Activated CD4-positive, alpha-beta T cell treated with anti-CD3 and anti-CD28 coated beads, Interleukin-2, amount 10 ng/mL, durations not matched to agents 7 days and 5 days (primary cell): ENCODE measurements at regions not wholly inside any gene's neighbourhood (a gene's known extent, or its start where the extent isn't known, plus 50 kb on each side); places are given as distances from the start of the nearest gene placed in this dataset.

Experiments
- CTCF ChIA-PET: fragments of 350-600 bp; sonication (Branson Sonifier 250); formaldehyde crosslinking; loops from one replicate; lab custom pipeline; 2021; ENCODE audit warnings: antibody characterized with exemption; lab: Charles Lee
- POLR2A ChIA-PET: fragments of 350-600 bp; sonication (Branson Sonifier 250); formaldehyde crosslinking; loops from one replicate; lab custom pipeline; 2021; ENCODE audit warnings: antibody characterized with exemption; lab: Charles Lee
- DNase-seq: peaks from one replicate; pipeline ENCODE4 v3.0.0-alpha.2; 2020
- H3K27ac Mint-ChIP-seq: one replicate; pipeline ENCODE4 v1.8.0; 2021; ENCODE audit warnings: mild to moderate bottlenecking, moderate library complexity, mixed read lengths
- H3K27me3 Mint-ChIP-seq: one replicate; pipeline ENCODE4 v1.8.0; 2021; ENCODE audit warnings: mixed read lengths
- H3K36me3 Mint-ChIP-seq: one replicate; pipeline ENCODE4 v1.8.0; 2021; ENCODE audit warnings: low read depth, mixed read lengths
- H3K4me1 Mint-ChIP-seq: one replicate; pipeline ENCODE4 v1.8.0; 2021; ENCODE audit warnings: mixed read lengths
- H3K4me3 Mint-ChIP-seq: one replicate; pipeline ENCODE4 v1.8.0; 2021; ENCODE audit warnings: mild to moderate bottlenecking, moderate library complexity, mixed read lengths
- H3K9me3 Mint-ChIP-seq: one replicate; pipeline ENCODE4 v1.8.0; 2021; ENCODE audit warnings: mixed read lengths

GRCh38 chr20:10133532-10133931 lies 85.1 kb upstream of the SNAP25 start:
- Mint-ChIP-seq H3K27ac (no peak overlapping the region), H3K4me3 (no peak overlapping the region), H3K36me3 (no peaks in the 10 kb centered on the region), H3K9me3 (no peaks in the 10 kb centered on the region), H3K4me1 (no peaks in the 10 kb centered on the region), H3K27me3 (no peaks in the 10 kb centered on the region)
- DNase-seq, result no peak
- ChIA-PET CTCF (no interaction called here), POLR2A (no interaction called here)

- ChIA-PET CTCF (interaction anchor here (0.6 kb wide), 1 partner anchor 86 kb away, joined by 3 read pairs; no protein-coding TSS in a partner anchor), POLR2A (no interaction called here)
- DNase-seq, result no peak
- H3K4me3 Mint-ChIP-seq, result no peak overlapping the region
- no peaks in the 10 kb centered on the region for H3K36me3 Mint-ChIP-seq
- no peak overlapping the region for H3K27ac Mint-ChIP-seq
- H3K4me1 Mint-ChIP-seq, result no peaks in the 10 kb centered on the region
- no peaks in the 10 kb centered on the region for H3K27me3 Mint-ChIP-seq
- H3K9me3 Mint-ChIP-seq, result no peaks in the 10 kb centered on the region
These were observed 84.5 kb upstream of the SNAP25 start for GRCh38 chr20:10134176-10134575.

GRCh38 chr20:10135438-10135837 lies 83.2 kb upstream of the SNAP25 start:
- no peaks in the 10 kb centered on the region for H3K27me3 Mint-ChIP-seq
- ChIA-PET POLR2A (no interaction called here), CTCF (no interaction called here)
- H3K9me3 Mint-ChIP-seq, result no peaks in the 10 kb centered on the region
- no peak overlapping the region for H3K4me3 Mint-ChIP-seq
- no peak overlapping the region for H3K27ac Mint-ChIP-seq
- H3K4me1 Mint-ChIP-seq, result no peaks in the 10 kb centered on the region
- DNase-seq, result no peak
- no peaks in the 10 kb centered on the region for H3K36me3 Mint-ChIP-seq

- H3K9me3 Mint-ChIP-seq, result no peaks in the 10 kb centered on the region
- no peaks in the 10 kb centered on the region for H3K4me1 Mint-ChIP-seq
- ChIA-PET CTCF (no interaction called here), POLR2A (no interaction called here)
- H3K4me3 Mint-ChIP-seq, result no peak overlapping the region
- H3K27me3 Mint-ChIP-seq, result no peaks in the 10 kb centered on the region
- DNase-seq, result no peak
- H3K36me3 Mint-ChIP-seq, result no peaks in the 10 kb centered on the region
- H3K27ac Mint-ChIP-seq, result no peak overlapping the region
These were observed 81.6 kb upstream of the SNAP25 start for GRCh38 chr20:10137032-10137431.

- DNase-seq, result no peak
- CTCF ChIA-PET, result no interaction called here
- Mint-ChIP-seq H3K4me1 (no peaks in the 10 kb centered on the region), H3K27me3 (no peaks in the 10 kb centered on the region), H3K4me3 (no peak overlapping the region), H3K27ac (no peak overlapping the region), H3K36me3 (no peaks in the 10 kb centered on the region), H3K9me3 (no peaks in the 10 kb centered on the region)
- POLR2A ChIA-PET, result no interaction called here
These were observed 81.1 kb upstream of the SNAP25 start for GRCh38 chr20:10137533-10137932.

- POLR2A ChIA-PET, result no interaction called here
These were observed 61.1 kb upstream of the SNAP25 start for GRCh38 chr20:10157549-10157948.

GRCh38 chr20:10167040-10167439 lies 51.6 kb upstream of the SNAP25 start:
- H3K36me3 Mint-ChIP-seq, result no peaks in the 10 kb centered on the region
- no peak overlapping the region for H3K4me3 Mint-ChIP-seq
- no peak for DNase-seq
- POLR2A ChIA-PET, result no interaction called here
- no peaks in the 10 kb centered on the region for H3K4me1 Mint-ChIP-seq
- H3K27ac Mint-ChIP-seq, result no peak overlapping the region
- CTCF ChIA-PET, result interaction anchor here (1.3 kb wide), 1 partner anchor 11 kb away, joined by 4 read pairs; no protein-coding TSS in a partner anchor
- H3K27me3 Mint-ChIP-seq, result peaks cover 10% of the 10 kb centered on the region
- peaks cover 5% of the 10 kb centered on the region for H3K9me3 Mint-ChIP-seq

More at GRCh38 chr20:10157549-10157948, 61.1 kb upstream of the SNAP25 start:
- Mint-ChIP-seq H3K27me3 (no peaks in the 10 kb centered on the region), H3K27ac (no peak overlapping the region), H3K4me1 (no peaks in the 10 kb centered on the region), H3K9me3 (no peaks in the 10 kb centered on the region), H3K4me3 (no peak overlapping the region), H3K36me3 (no peaks in the 10 kb centered on the region)
- CTCF ChIA-PET, result interaction anchor here (0.6 kb wide), 1 partner anchor 65 kb away, joined by 3 read pairs; no protein-coding TSS in a partner anchor
- no peak for DNase-seq

GRCh38 chr20:10167594-10167993 lies 51.0 kb upstream of the SNAP25 start:
- peaks cover 12% of the 10 kb centered on the region for H3K27me3 Mint-ChIP-seq
- H3K36me3 Mint-ChIP-seq, result no peaks in the 10 kb centered on the region
- peaks cover 5% of the 10 kb centered on the region for H3K9me3 Mint-ChIP-seq
- no peak overlapping the region for H3K4me3 Mint-ChIP-seq
- no peak for DNase-seq
- H3K4me1 Mint-ChIP-seq, result peaks cover 2% of the 10 kb centered on the region
- H3K27ac Mint-ChIP-seq, result no peak overlapping the region
- ChIA-PET POLR2A (no interaction called here), CTCF (interaction anchor here (1.3 kb wide), 1 partner anchor 11 kb away, joined by 4 read pairs; no protein-coding TSS in a partner anchor)
